HG03095 (cell line): ENCODE measurements at regions not wholly inside any gene's neighbourhood (a gene's known extent, or its start where the extent isn't known, plus 50 kb on each side); places are given as distances from the start of the nearest gene placed in this dataset.

Experiments
- ATAC-seq: cut with Tn5 transposase; IDR thresholded peaks from one replicate; pipeline ENCODE4 v1.9.1; 2021; ENCODE audit warnings: moderate library complexity; ENCODE audit not compliant: unreplicated experiment

GRCh38 chr13:106917673-106918556 lies 350.0 kb upstream of the ARGLU1 start:
- ATAC-seq, result peak; percentile 91

GRCh38 chr13:106917024-106917571 lies 349.2 kb upstream of the ARGLU1 start:
- ATAC-seq, result no peak

DNA sequence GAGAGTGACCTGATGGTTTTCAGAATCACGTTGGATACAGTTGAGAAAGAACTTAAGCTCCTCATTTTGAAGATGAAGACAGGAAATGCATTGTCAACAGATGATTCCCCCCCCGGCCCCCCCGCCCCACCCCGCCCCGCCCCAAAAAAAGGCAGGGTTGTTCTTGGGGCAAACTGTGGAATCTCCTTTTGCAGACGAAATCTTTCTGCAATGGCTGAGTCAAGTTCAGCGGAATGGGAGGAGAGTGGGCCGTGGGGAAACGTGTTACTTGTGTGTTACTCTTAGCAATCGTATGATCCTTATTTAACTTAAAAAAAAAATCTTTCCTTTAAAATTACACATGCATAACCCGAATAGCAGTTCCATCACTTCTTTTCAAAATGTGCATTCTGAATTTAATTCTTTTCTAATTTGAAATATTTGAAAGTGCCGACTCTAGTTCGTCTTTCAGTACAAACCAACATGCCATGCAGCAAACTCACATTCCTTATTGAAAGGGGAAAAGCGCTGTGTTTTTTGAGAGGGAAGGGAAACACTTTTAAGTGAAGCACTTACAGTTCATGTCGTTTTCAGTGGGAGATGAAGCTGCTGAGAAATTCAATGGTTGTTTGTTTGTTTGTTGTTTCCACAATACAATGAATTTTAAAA lies 348.5 kb upstream of the ARGLU1 start:
- no peak for ATAC-seq

GRCh38 chr13:106915146-106915545 lies 347.2 kb upstream of the ARGLU1 start:
- no peak for ATAC-seq

- no peak for ATAC-seq
These were observed 343.7 kb upstream of the ARGLU1 start for GRCh38 chr13:106911627-106912026.

GRCh38 chr13:106911020-106911419 lies 343.1 kb upstream of the ARGLU1 start:
- no peak for ATAC-seq

DNA sequence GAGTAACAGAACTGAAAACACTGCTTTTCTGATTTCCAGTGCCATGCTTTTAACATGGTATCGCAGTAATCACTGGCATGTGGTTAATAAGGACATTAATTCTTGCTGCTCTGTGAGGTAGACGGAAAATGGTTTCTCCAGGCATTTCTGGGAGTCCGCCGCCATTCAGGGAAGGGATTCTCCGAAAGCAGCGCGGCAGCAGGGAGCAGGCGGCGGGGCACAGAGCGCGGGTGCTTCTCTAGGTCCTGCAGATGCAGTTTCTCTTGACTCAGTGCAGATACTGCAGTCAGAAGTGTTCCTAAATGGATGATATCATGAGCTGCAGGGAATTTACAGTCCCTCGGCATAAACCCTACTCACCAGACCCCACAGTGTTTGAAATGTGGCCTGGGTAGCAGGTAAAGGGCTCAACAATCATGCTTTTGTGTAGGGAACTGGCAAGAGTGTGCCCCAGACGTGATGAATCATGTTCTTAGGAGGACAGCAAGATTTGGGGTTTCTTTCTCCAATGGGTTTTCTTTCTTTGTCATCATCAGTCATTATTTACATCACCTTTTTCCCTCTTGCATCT lies 338.6 kb upstream of the ARGLU1 start:
- no peak for ATAC-seq

DNA sequence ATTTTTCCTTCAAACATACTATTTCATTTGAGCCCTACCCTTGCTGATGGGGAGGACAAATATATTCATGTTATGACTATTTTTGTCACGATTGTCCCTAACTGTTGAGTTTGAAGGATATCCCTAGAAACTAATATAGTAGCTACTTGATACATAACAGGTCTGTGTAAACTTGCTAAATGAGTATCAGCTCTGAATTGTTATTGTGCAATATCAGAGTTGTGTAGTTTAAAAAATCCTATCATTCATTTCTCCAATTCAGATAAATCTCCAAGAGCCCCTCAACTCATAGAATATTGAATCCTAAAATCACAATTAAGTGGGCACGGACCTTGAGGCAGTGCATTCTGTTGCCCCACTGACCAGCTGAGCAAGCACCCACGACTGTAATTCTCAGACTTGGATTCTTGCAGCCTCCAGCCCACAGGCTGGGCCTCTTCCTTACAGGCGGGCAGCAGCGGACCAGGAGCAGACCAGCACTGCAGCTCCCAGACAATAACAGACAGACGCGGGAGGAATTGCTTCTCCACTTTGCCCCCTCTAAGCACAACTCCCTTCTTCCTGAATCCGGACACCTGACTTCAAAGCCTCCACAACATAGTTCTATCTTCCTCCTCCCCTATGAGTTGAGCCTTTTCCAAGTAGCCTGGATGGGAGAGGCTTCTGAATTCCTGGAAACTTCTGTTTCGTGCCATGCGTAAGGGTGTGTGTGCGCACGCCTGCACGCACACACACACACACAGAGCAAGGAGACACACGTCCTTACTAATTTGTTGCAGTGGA lies 337.6 kb upstream of the ARGLU1 start:
- no peak for ATAC-seq

DNA sequence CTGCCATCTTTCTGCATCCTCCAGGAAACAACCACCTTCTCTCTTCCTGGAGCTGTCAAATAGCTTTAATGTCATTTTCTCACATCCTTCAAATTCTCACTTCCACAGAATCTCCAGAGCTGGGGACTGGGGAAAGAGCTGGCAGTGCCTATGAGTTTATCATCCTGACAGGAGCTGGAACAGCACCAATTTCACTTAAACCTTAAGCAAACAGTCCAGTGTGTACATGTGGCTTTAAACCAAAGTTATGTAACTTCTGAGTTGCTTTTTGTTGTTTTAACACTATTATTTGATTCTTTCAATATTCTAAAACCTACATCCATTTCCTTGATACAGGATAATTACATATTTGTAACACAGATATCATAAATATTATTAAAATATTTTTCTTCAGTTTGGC lies 331.5 kb upstream of the ARGLU1 start:
- ATAC-seq, result no peak

DNA sequence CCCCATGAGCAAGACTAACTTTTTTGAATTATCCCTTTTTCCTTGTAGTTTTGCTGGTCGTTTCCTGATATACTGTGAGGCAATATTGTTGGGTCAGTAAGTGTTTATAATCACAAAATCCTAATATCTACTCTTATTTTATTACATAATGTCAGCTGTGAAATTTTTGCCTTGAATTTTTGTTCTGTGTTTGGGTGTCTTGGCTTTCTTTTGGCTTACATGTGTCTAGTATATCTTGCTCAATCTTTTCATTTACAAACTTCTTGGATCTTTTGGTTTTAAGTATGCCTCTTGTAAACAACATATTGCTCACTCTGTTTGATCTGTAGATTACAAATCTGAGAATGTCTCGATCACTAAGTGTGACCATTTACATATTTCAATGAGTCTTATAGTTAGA lies 330.3 kb upstream of the ARGLU1 start:
- ATAC-seq, result no peak

DNA sequence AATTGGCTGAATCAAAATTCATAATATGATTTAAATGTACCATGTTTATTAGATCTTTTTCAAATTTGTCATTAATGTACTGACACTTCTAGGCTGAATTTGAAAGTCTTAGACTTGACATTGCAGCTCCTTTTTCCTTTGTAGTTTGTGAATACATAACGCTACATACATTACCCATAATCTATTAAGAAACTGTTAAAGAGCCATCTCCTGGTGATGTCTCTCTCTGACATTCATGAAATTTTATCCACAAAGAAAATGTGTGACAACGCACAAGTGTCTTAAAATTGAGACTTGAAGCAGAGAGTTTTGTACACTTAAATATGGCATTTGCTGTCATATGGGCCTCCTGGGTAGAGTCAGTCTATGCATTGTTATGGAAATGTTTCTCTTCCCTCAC lies 320.2 kb upstream of the ARGLU1 start:
- no peak for ATAC-seq

- ATAC-seq, result no peak
These were observed 319.7 kb upstream of the ARGLU1 start for GRCh38 chr13:106887686-106888085.

- ATAC-seq, result no peak
These were observed 316.0 kb upstream of the ARGLU1 start for GRCh38 chr13:106883976-106884375.

DNA sequence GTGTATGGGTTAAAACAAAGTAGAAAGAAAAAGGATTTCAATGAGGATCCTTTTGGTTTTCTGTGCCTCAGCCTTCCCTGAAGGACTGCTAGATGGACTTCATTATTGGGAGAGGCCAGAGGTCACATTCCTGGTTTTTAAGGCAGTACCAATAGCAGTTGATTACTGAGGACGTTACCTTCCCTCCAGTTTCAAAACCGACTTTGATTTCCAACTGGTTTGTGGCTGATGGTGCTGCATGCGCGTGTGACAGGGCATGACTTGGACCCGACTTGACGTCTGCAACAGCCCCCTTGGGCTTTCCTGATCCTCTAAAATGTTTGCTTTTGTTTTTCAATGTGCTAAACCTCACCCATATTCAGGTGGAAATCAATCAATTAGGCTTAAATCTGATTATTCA lies 314.3 kb upstream of the ARGLU1 start:
- no peak for ATAC-seq

DNA sequence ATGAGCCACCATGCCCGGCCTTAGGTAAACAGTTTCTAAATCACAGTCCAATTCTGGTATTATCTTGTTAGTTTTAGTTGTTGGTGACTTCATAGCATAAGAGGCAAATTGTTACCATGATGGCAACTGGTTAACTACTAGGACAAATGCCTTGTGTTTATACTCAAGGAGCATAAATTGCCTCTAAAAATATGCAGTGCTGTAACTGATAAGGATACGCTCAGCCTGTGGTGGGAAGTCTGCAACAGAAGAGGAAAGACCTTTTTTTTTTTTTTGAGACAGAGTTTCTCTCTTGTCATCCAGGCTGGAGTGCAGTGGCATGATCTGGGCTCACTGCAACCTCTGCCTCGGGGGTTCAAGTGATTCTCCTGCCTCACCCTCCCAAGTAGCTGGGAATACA lies 311.9 kb upstream of the ARGLU1 start:
- ATAC-seq, result no peak

DNA sequence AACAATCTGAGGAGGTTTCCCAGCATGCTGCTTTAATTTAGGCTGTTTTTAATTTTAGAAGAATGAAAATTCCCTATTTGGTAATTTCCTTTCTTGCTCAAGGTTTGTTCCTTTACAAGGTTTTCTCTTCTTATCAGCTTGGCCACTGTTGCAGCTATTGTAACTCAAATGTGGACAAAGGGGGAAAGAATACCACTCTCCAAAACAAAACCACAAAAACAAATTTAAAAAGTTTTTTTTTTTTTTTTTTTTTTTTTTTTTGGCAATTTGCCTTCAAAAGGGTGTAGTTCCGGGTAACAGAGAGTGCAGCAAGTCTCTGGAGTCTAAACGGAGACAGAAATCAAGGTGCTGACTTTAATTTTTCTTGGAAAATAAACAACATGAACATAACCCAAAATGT lies 306.4 kb upstream of the ARGLU1 start:
- ATAC-seq, result no peak

DNA sequence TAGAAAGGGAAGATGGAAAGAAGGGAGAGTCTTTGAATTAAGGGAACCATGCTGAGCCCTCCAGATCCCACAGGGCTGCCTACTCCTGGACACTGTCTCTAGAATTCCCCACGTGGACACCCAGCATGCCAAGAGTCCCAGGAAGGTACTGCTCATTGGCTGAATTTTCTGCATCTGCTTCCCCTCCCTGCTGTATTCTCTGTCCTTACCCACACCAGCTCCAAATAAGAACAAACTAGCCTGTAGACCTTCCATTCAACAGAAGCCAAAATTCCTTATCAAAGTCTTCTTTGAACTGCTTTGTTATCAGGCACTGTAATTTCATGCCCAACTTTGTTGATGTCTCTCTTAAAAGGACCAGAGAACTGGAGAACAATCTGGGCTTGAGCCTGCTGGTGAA lies 305.9 kb upstream of the ARGLU1 start:
- ATAC-seq, result no peak

DNA sequence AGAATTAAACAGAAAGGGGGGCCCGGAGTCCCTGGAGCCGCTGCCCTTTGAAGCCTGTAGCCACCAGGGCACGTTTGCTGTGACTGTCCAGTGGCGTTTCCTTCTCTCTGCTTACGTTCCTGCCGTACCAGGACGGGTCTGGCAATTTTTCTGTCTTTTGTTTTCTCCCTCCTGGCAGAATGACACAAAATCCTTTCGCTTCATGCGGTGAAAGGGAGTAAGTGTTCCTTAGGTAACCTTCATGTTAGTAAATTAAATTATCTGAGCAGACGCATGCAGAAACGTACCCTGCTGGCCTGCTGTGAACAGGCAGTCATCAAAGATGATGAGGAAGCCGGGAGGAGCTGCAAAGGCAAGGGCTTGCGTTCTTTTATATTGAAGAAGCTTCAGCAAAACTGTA lies 299.3 kb upstream of the ARGLU1 start:
- no peak for ATAC-seq

DNA sequence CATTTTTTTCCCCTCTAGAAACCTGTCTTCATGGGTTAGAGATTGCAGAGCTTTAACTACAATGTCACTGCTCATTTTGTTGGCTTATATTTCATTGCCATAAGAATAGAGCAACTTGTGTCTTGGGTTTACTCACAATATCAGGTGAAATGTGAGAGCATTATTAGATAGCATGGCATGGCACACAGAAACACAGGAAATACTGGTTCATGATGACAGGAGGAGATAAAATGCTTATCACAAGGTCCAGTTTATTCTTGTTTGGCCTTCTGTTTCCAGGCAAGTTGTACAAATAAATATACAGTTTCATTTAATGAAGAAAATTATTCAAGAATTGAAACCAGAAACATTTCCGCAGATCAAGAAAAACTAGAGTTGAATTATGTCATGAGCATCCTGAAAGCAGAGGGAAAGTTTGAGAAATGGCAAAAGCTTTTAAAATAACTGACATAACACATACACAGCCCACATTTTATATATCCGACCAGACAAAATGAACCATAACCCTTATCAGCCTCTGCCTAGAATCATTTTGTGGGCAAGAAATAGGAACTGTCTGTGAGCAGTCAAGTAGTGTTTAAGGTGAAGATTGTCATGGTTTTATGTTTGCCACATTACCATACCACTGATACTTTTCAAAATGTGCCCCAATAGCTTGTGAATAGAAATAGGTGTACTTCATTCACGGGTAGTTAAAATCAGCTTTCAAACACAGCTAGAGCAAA lies 297.9 kb upstream of the ARGLU1 start:
- no peak for ATAC-seq

GRCh38 chr13:106859533-106859904 lies 291.6 kb upstream of the ARGLU1 start:
- no peak for ATAC-seq
